HL-60 (cell line): ENCODE measurements at regions not wholly inside any gene's neighbourhood (a gene's known extent, or its start where the extent isn't known, plus 50 kb on each side); places are given as distances from the start of the nearest gene placed in this dataset.
"Not testable (repeated sequence)": the region's sequence is repeated elsewhere in the genome, so short reads cannot be mapped to it uniquely, and the experiment has no call there.

Experiments
- DNase-seq, 2 experiments: peaks; one replicate each; pipeline ENCODE4 v3.0.0-alpha.2; 2010 to 2020; ENCODE audit warnings: low read depth in 1 of 2, low spot score in 1 of 2
- H3K27ac ChIP-seq: fragments of 250-450 bp; sonication (Bioruptor Pico); replicated peaks from 2 replicates; pipeline ENCODE4 v1.5.1; 2020; ENCODE audit warnings: mild to moderate bottlenecking, moderate library complexity
- H3K27me3 ChIP-seq: fragments of 250-450 bp; sonication (Bioruptor Pico); 2 replicates; pipeline ENCODE4 v1.5.1; 2021; ENCODE audit warnings: mild to moderate bottlenecking, moderate library complexity; ENCODE audit not compliant: insufficient read depth, poor library complexity, severe bottlenecking
- H3K4me3 ChIP-seq: replicated peaks from 2 replicates; pipeline ENCODE4 v1.5.1; 2011; ENCODE audit warnings: mild to moderate bottlenecking, control low read depth, low read length; ENCODE audit not compliant: insufficient read depth
- GABPA ChIP-seq: IDR thresholded peaks from 2 replicates; pipeline ENCODE4 v1.6.1; 2012; ENCODE audit warnings: low read depth
- POLR2AphosphoS5 ChIP-seq: IDR thresholded peaks from 2 replicates; pipeline ENCODE4 v1.6.1; 2012; ENCODE audit warnings: low read depth
- SPI1 ChIP-seq: IDR thresholded peaks from 2 replicates; pipeline ENCODE4 v1.6.1; 2012; ENCODE audit warnings: low read depth, mild to moderate bottlenecking, borderline replicate concordance
- TF ChIP-seq, protein P1 (sequence below): IDR thresholded peaks from one replicate; pipeline ENCODE4 v1.5.1; 2011; ENCODE audit warnings: low read length, control low read depth, inconsistent platforms; ENCODE audit not compliant: insufficient read depth
- TF ChIP-seq, protein P2 (sequence below): IDR thresholded peaks from 2 replicates; pipeline ENCODE4 v1.6.1; 2012; ENCODE audit warnings: low read depth; ENCODE audit not compliant: insufficient replicate concordance

DNA sequence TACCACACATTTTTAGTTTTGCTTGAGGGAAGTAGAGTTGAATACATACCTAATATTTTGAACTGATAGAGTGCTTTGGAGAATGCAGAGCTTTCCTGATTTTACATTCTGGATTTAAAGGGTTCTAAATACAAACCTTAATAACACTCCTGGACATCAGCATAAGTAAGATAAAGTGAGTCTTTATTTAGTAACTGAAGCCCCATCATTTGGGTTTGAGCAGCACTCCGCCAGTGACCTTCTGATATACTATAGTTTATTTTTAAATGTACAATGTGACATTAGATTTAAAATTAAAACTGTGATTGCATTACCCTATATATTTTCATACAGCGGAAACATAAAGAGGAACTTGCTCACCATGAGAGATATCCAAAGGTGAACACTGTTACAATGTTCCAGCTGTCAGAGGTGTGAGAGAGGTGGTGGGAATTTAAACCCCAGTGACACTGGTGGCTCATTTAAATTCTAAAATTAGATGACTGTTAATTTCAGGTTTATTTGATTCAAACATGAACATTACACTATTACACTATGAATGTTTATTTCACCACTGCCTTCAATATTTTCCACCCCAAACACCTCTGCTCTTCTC is 203.0 kb upstream of the PCSK5 start:
- TF ChIP-seq POLR2AphosphoS5: no peak
- TF ChIP-seq, protein P1, sequence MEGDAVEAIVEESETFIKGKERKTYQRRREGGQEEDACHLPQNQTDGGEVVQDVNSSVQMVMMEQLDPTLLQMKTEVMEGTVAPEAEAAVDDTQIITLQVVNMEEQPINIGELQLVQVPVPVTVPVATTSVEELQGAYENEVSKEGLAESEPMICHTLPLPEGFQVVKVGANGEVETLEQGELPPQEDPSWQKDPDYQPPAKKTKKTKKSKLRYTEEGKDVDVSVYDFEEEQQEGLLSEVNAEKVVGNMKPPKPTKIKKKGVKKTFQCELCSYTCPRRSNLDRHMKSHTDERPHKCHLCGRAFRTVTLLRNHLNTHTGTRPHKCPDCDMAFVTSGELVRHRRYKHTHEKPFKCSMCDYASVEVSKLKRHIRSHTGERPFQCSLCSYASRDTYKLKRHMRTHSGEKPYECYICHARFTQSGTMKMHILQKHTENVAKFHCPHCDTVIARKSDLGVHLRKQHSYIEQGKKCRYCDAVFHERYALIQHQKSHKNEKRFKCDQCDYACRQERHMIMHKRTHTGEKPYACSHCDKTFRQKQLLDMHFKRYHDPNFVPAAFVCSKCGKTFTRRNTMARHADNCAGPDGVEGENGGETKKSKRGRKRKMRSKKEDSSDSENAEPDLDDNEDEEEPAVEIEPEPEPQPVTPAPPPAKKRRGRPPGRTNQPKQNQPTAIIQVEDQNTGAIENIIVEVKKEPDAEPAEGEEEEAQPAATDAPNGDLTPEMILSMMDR: no peak
- no peak for TF ChIP-seq SPI1
- TF ChIP-seq, protein P2, sequence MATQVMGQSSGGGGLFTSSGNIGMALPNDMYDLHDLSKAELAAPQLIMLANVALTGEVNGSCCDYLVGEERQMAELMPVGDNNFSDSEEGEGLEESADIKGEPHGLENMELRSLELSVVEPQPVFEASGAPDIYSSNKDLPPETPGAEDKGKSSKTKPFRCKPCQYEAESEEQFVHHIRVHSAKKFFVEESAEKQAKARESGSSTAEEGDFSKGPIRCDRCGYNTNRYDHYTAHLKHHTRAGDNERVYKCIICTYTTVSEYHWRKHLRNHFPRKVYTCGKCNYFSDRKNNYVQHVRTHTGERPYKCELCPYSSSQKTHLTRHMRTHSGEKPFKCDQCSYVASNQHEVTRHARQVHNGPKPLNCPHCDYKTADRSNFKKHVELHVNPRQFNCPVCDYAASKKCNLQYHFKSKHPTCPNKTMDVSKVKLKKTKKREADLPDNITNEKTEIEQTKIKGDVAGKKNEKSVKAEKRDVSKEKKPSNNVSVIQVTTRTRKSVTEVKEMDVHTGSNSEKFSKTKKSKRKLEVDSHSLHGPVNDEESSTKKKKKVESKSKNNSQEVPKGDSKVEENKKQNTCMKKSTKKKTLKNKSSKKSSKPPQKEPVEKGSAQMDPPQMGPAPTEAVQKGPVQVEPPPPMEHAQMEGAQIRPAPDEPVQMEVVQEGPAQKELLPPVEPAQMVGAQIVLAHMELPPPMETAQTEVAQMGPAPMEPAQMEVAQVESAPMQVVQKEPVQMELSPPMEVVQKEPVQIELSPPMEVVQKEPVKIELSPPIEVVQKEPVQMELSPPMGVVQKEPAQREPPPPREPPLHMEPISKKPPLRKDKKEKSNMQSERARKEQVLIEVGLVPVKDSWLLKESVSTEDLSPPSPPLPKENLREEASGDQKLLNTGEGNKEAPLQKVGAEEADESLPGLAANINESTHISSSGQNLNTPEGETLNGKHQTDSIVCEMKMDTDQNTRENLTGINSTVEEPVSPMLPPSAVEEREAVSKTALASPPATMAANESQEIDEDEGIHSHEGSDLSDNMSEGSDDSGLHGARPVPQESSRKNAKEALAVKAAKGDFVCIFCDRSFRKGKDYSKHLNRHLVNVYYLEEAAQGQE: no peak
- Histone ChIP-seq H3K27ac (no peak overlapping the region), H3K4me3 (no peak overlapping the region), H3K27me3 (no peaks in the 10 kb centered on the region)
- DNase-seq: no peak

DNA sequence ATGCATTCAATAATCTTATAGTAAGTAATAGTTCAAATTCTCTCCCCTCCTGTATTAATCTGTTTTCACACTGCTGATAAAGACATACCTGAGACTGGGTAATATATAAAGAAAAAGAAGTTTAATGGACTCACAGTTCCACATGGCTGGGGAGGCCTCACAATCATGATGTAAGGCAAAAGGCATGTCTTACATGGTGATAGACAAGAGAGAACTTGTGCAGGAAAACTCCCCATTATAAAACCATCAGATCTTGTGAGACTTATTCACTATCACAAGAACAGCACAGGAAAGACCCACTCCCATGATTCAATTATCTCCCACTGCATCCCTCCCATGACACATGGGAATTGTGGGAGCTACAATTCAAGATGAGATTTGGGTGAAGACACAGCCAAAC is 199.9 kb upstream of the PCSK5 start:
- not testable (repeated sequence) for DNase-seq, H3K4me3 ChIP-seq, H3K27me3 ChIP-seq, H3K27ac ChIP-seq

DNA sequence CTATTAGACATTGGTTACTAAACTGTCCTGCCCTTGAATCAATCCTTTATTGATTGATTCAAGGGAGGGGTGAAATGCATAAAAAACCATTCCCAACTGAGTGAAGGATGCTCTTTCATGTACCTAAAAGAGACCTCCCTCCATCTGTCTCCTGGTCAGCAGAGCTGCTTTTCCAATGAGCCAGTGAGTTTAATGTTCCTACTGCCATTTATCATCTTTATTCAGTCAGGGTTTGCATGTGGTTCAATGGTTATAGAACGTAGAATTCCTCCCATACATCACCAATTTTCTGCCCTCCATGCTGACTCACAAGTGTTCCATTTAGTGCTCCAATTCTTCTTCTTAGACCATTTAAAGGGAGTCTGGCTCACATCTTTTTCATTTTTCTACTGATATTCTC is 199.1 kb upstream of the PCSK5 start:
- no peak overlapping the region for H3K27ac ChIP-seq

DNA sequence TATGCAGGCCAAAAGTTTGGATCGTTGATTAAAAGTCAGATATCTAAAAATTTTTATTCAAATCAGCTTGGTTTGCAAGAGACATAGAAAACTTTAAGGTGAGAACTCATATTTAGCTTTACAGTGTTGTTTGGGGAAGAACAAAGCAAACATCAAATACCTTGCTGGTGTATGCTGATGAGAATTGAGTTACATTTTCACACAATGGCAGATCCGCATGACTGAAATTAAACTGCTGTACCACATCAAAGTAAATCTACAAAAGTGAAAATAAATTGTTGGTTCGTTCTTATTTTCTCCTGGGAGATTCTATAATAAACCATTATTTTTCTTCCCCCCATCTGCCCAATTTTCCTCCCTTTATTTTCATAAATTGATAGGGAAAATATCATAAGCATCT is 198.2 kb upstream of the PCSK5 start:
- no peak for DNase-seq
- no peaks in the 10 kb centered on the region for H3K27me3 ChIP-seq
- TF ChIP-seq, protein P1: no peak
- TF ChIP-seq POLR2AphosphoS5 (no peak), GABPA (no peak), SPI1 (no peak)
- TF ChIP-seq, protein P2: no peak
- H3K4me3 ChIP-seq: no peak overlapping the region
- H3K27ac ChIP-seq: no peak overlapping the region

More for the DNA sequence above, 199.1 kb upstream of the PCSK5 start:
- DNase-seq: no peak
- TF ChIP-seq POLR2AphosphoS5 (no peak), GABPA (no peak), SPI1 (no peak)
- TF ChIP-seq, protein P1: no peak
- TF ChIP-seq, protein P2: no peak
- Histone ChIP-seq H3K27me3 (no peaks in the 10 kb centered on the region), H3K4me3 (no peak overlapping the region)
